ENCODE measurements at regions not wholly inside any gene's neighbourhood (a gene's known extent, or its start where the extent isn't known, plus 50 kb on each side); places are given as distances from the start of the nearest gene placed in this dataset.

DNA sequence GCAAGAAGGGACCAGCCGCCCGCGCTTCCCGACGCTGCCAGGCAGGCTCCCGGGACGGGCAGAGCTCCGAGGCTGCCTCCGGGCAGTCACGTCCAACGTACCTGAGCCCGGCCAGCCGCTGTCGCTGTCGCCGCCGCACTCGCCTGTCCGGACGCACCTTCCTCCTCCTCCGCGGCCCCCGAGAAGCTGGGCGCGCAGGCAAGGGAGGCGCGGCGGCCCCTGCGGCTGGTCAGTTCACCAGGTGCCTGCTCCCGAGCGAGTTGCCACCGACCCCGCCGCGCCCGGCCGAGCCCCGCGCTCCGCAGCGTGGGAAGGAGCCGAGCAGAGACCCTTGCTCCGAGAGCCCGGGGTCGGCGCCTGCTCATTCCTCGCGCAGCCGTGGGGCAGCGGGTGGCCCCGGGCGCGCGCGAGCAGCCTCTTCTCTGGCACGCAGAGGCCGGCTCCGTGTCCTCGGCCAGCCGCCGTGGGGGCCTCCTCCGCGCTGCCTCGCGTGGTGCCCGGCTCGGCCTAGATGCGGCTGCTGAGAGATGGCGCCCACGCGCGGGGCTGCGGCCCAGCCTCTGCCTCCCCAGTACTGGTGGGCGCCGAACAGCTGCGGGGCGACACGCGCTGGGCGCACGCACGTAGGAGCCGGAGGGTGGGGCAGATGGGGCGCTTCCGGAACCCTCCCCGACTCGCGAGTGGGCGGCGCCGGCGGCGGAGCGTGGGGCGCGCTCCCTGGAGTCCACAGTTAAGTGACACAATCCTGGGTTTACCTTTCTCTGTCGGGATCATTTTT is 419.4 kb downstream of the UQCRFS1 start:
- Histone ChIP-seq H4K20me1 (ENCODE audit: control insufficient read depth, insufficient read depth) (no peaks in the 10 kb centered on the region), H3K4me3 (no peak overlapping the region), H3K79me2 (ENCODE audit: control insufficient read depth, insufficient read depth, low read length) (no peaks in the 10 kb centered on the region), H2AFZ (ENCODE audit: control insufficient read depth, low read depth, low read length) (no peak overlapping the region), H3K4me1 (ENCODE audit: control insufficient read depth, insufficient read depth, low read length) (no peaks in the 10 kb centered on the region), H3K9ac (ENCODE audit: control insufficient read depth, insufficient read depth, low read length) (no peak overlapping the region), H3K27ac (ENCODE audit: control insufficient read depth, insufficient read depth) (no peak overlapping the region), H3K36me3 (ENCODE audit: control insufficient read depth in 2 of 2, insufficient read depth in 2 of 2, low read length in 1 of 2) (no peaks in the 10 kb centered on the region), H3K9me3 (replicated peaks; ENCODE audit: control insufficient read depth, insufficient read depth, low read length) (no peaks in the 10 kb centered on the region; the same call in 2 of the 3 replicates), H3K4me2 (ENCODE audit: control insufficient read depth, insufficient read depth) (no peak overlapping the region), H3K27me3 (replicated peaks in 1 of 2; ENCODE audit: control insufficient read depth in 2 of 2, insufficient read depth in 2 of 2, low read length in 1 of 2) (no peaks in the 10 kb centered on the region)
- ChIA-PET RAD21 (ENCODE audit: unreplicated experiment) (no interaction called here), POLR2A (no interaction called here), CTCF (no interaction called here), SMC1A (ENCODE audit: uncharacterized antibody, unreplicated experiment) (no interaction called here)
- WGBS (ENCODE audit: insufficient coverage, insufficient replicate concordance, low lambda C conversion rate, missing lambda C conversion rate) = 82% methylated on average over 53 of the region's 97 CpGs
- intact Hi-C loops (cut with micrococcal nuclease; ENCODE audit: unreplicated experiment) = no loop called here
- ATAC-seq = no peak
- BruUV-seq (replicated peaks) = no TSS peak
- DNase-seq (ENCODE audit: low read depth, low spot score) = no peak
- no peak for FAIRE-seq
- in situ Hi-C loops (cut with MboI) = no loop called here
- TF ChIP-seq SIX5 (IDR thresholded peaks at IDR 0.05; ENCODE audit: low read depth, low read length, severe bottlenecking) = no peak
- no peak for TF ChIP-seq TCF7 (IDR thresholded peaks at IDR 0.05; ENCODE audit: borderline replicate concordance)
- TF ChIP-seq MEF2A (IDR thresholded peaks at IDR 0.05; ENCODE audit: insufficient read depth, low read depth, low read length) = no peak
- TF ChIP-seq, protein P1, sequence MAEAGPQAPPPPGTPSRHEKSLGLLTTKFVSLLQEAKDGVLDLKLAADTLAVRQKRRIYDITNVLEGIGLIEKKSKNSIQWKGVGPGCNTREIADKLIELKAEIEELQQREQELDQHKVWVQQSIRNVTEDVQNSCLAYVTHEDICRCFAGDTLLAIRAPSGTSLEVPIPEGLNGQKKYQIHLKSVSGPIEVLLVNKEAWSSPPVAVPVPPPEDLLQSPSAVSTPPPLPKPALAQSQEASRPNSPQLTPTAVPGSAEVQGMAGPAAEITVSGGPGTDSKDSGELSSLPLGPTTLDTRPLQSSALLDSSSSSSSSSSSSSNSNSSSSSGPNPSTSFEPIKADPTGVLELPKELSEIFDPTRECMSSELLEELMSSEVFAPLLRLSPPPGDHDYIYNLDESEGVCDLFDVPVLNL (IDR thresholded peaks at IDR 0.05; ENCODE audit: low read depth, low read length) = no peak
- no peak for TF ChIP-seq NFIC (IDR thresholded peaks at IDR 0.05; ENCODE audit: low read depth, low read length)
- TF ChIP-seq ZBTB4 (CRISPR knock-in tag; IDR thresholded peaks at IDR 0.05) = no peak
- no peak for TF ChIP-seq ZNF217 (IDR thresholded peaks at IDR 0.05)
- TF ChIP-seq TARDBP (IDR thresholded peaks at IDR 0.05; ENCODE audit: borderline replicate concordance) = no peak
- TF ChIP-seq RB1 (IDR thresholded peaks at IDR 0.05; ENCODE audit: borderline replicate concordance) = no peak
- no peak for TF ChIP-seq BCLAF1 (IDR thresholded peaks at IDR 0.05)
- no peak for TF ChIP-seq POU2F2 (IDR thresholded peaks at IDR 0.05; ENCODE audit: borderline replicate concordance, low read depth, low read length)
- TF ChIP-seq, protein P2, sequence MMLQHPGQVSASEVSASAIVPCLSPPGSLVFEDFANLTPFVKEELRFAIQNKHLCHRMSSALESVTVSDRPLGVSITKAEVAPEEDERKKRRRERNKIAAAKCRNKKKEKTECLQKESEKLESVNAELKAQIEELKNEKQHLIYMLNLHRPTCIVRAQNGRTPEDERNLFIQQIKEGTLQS (IDR thresholded peaks at IDR 0.05; ENCODE audit: borderline replicate concordance, extremely low read depth, low read depth, low read length) = no peak
- TF ChIP-seq BMI1 (IDR thresholded peaks at IDR 0.05; ENCODE audit: borderline replicate concordance) = no peak
- no peak for TF ChIP-seq EED (IDR thresholded peaks at IDR 0.05; ENCODE audit: low read depth)
- no peak for TF ChIP-seq MYB (IDR thresholded peaks at IDR 0.05; ENCODE audit: borderline replicate concordance, low read depth, low read length)
- TF ChIP-seq HDAC6 (IDR thresholded peaks at IDR 0.05; ENCODE audit: unreplicated experiment) = no peak
- TF ChIP-seq LARP7 (IDR thresholded peaks at IDR 0.05) = no peak
- no peak for TF ChIP-seq MXI1 (IDR thresholded peaks at IDR 0.05; ENCODE audit: low read depth, low read length)
